K562 (cell line): ENCODE measurements at regions not wholly inside any gene's neighbourhood (a gene's known extent, or its start where the extent isn't known, plus 50 kb on each side); places are given as distances from the start of the nearest gene placed in this dataset.

ENCODE experiments used
- ATAC-seq: fragments of 200-7000 bp; cut with Tn5 transposase; 3 replicates; pipeline ENCODE4 v1.9.1; 2020; ENCODE audit warnings: moderate library complexity
- BruUV-seq: library from RNA; stranded (reverse); fragments of 400-500 nt; replicated peaks from 2 replicates; lab custom pipeline; 2021; lab: Mats Ljungman, UMichigan
- CTCF ChIA-PET: fragments of 300-600 bp; formaldehyde crosslinking; extraction: SDS; loops from one replicate; lab custom pipeline; 2021; ENCODE audit warnings: low intra/inter-chr PET ratio; lab: Yijun Ruan, JAX
- POLR2A ChIA-PET: fragments of 300-600, 350-650 bp; sonication (Branson Sonifier 250); formaldehyde crosslinking; extraction: SDS; loops from one replicate; lab custom pipeline; 2021; ENCODE audit warnings: antibody characterized with exemption, inconsistent platforms; lab: Yijun Ruan, JAX
- DNase-seq, 4 experiments: peaks; one replicate each; pipeline versions ENCODE4 v3.0.0 to v3.0.0-alpha.2; 2011 to 2018; ENCODE audit warnings: low spot score in 3 of 4, mixed read lengths in 3 of 4; ENCODE audit errors: extremely low read depth in 1 of 4
- FAIRE-seq: peaks from 2 replicates; lab custom pipeline; 2011; peaks lifted over from hg19 to GRCh38; lab: Jason Lieb, UNC
- H2AFZ ChIP-seq: 2 replicates; pipeline ENCODE4 v1.6.0; 2011; ENCODE audit warnings: low read depth, low read length, control low read depth, inconsistent platforms
- H3K27ac ChIP-seq: fragments of 200-600 bp; 3 replicates; pipeline ENCODE4 v1.8.0; 2011; ENCODE audit warnings: low read depth, mild to moderate bottlenecking, control low read depth, inconsistent platforms, low read length, moderate library complexity, mixed read lengths; ENCODE audit errors: extremely low read depth
- H3K27me3 ChIP-seq, 2 experiments: fragments of 300-600 bp in 1 of 2; 2 replicates in 1 of 2; 3 replicates in 1 of 2; pipeline versions ENCODE4 v1.6.0 to v1.8.0; 2011; ENCODE audit warnings: inconsistent platforms in 2 of 2, low read length in 2 of 2, mild to moderate bottlenecking in 1 of 2, mixed read lengths in 1 of 2, moderate library complexity in 1 of 2; ENCODE audit not compliant: control insufficient read depth in 2 of 2, insufficient read depth in 2 of 2
- H3K36me3 ChIP-seq: fragments of 300-600 bp; 3 replicates; pipeline ENCODE4 v1.8.0; 2011; ENCODE audit warnings: mild to moderate bottlenecking, low read length, inconsistent platforms; ENCODE audit not compliant: control insufficient read depth, insufficient read depth
- H3K4me1 ChIP-seq, 2 experiments: fragments of 200-600 bp in 1 of 2; replicated peaks in 1 of 2; 2 replicates in 1 of 2; 3 replicates in 1 of 2; pipeline versions ENCODE4 v1.5.1 to v1.8.0; 2011; ENCODE audit warnings: inconsistent platforms in 2 of 2, low read length in 2 of 2, mild to moderate bottlenecking in 1 of 2, mixed read lengths in 1 of 2, moderate library complexity in 1 of 2; ENCODE audit not compliant: control insufficient read depth in 2 of 2, insufficient read depth in 2 of 2
- H3K4me2 ChIP-seq: 2 replicates; pipeline ENCODE4 v1.6.1; 2011; ENCODE audit warnings: low read length, control low read depth, inconsistent platforms, mixed read lengths; ENCODE audit not compliant: insufficient read depth
- H3K4me3 ChIP-seq: fragments of 200-600 bp; sonication (generic), shearing (Covaris generic); 2 replicates; pipeline ENCODE4 v1.5.1; 2016; ENCODE audit warnings: control low read depth, inconsistent platforms
- H3K79me2 ChIP-seq: fragments of 200-600 bp; 3 replicates; pipeline ENCODE4 v1.8.0; 2011; ENCODE audit warnings: low read length, inconsistent platforms; ENCODE audit not compliant: control insufficient read depth, insufficient read depth
- H3K9ac ChIP-seq, 2 experiments: 2 replicates each; pipeline versions ENCODE4 v1.6.0 to v1.6.1; 2011; ENCODE audit warnings: low read depth in 2 of 2, low read length in 2 of 2, control low read depth in 1 of 2, inconsistent platforms in 1 of 2, mild to moderate bottlenecking in 1 of 2, mixed read lengths in 1 of 2; ENCODE audit not compliant: insufficient read depth in 1 of 2
- H3K9me1 ChIP-seq: one replicate; pipeline ENCODE4 v1.6.0; 2011; ENCODE audit warnings: inconsistent platforms, mild to moderate bottlenecking, low read length, moderate library complexity; ENCODE audit not compliant: control insufficient read depth, insufficient read depth
- H3K9me3 ChIP-seq: replicated peaks from 2 replicates; pipeline ENCODE4 v1.5.1; 2011; ENCODE audit warnings: low read depth, low read length, inconsistent platforms; ENCODE audit not compliant: control insufficient read depth, insufficient read depth
- H4K20me1 ChIP-seq: replicated peaks from 2 replicates; pipeline ENCODE4 v1.6.1; 2011; ENCODE audit warnings: low read length, inconsistent platforms, mixed read lengths; ENCODE audit not compliant: control insufficient read depth, insufficient read depth
- HNRNPH1 ChIP-seq: fragments of 200-400 bp; formaldehyde crosslinking; optimal IDR thresholded peaks from 2 replicates; pipeline ENCODE3; 2017; ENCODE audit warnings: low read depth, mild to moderate bottlenecking, low read length, moderate library complexity
- MXI1 ChIP-seq: IDR thresholded peaks from 2 replicates; pipeline ENCODE4 v1.6.1; 2011; ENCODE audit warnings: low read depth, mild to moderate bottlenecking, improper control_type of control experiment, low read length
- PTBP1 ChIP-seq: fragments of 200-400 bp; formaldehyde crosslinking; IDR thresholded peaks from 2 replicates; pipeline ENCODE4 v1.6.1; 2017; ENCODE audit warnings: low read depth, low read length
- ZNF134 ChIP-seq: fragments of 250-450 bp; sonication (Bioruptor Pico); conservative IDR thresholded peaks from 2 replicates; pipeline ENCODE4 v1.4.0; 2020
- ZNF695 ChIP-seq: fragments of 450-650 bp; formaldehyde crosslinking; IDR thresholded peaks from 2 replicates; pipeline ENCODE4 v1.4.0; 2020; ENCODE audit warnings: mild to moderate bottlenecking, moderate library complexity
- WGBS: fragments of 100-300 bp; shearing (Covaris generic); methylation state at CpG from one replicate; pipeline ENCODE4 v1.1.6; 2016; ENCODE audit warnings: low coverage, mixed read lengths; ENCODE audit not compliant: insufficient coverage; ENCODE audit errors: missing lambda C conversion rate; 5-methylcytosine and 5-hydroxymethylcytosine counted together
- in situ Hi-C: fragments of 300-500 bp; cut with MboI; formaldehyde crosslinking; loops from 4 replicates; pipeline ENCODE4 v1.15.0; 2018; ENCODE audit warnings: inconsistent platforms, mixed read lengths
- intact Hi-C: fragments of 100-400 bp; cut with micrococcal nuclease; formaldehyde crosslinking; loops from 2 replicates; pipeline ENCODE4 v1.14.2; 2022
- TF ChIP-seq, protein P1 (sequence below): conservative IDR thresholded peaks from 2 replicates; pipeline ENCODE4 v1.6.1; 2011; ENCODE audit warnings: low read depth, mild to moderate bottlenecking, low read length; ENCODE audit not compliant: control insufficient read depth
- TF ChIP-seq, protein P2 (sequence below): sonication (generic); formaldehyde crosslinking; IDR thresholded peaks from 2 replicates; pipeline ENCODE4 v1.5.0; 2020; ENCODE audit warnings: missing genetic modification reagents

DNA sequence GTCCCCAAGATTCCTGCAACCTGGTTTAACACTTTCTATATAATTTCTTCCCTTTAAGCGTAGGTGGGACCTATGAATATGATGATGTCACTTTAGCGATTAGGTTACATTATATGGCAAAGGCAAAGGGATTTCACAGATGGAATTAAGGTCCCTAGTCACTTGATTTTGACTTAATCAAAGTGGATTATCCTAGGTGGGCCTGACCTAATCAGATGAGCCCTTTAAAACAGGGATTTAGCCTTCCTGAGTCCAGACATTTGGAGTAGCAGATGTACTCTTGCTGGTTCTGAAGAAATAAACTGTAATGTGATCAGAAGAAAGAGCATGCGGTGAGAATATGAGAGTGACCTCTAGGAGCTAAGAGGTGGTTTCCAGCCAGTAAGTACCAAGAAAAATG lies 67.8 kb upstream of the LIN7C start:
- Histone ChIP-seq H3K9me1 (no peaks in the 10 kb centered on the region), H3K27me3 (no peaks in the 10 kb centered on the region), H3K4me3 (no peak overlapping the region), H3K4me1 (no peaks in the 10 kb centered on the region), H3K79me2 (no peaks in the 10 kb centered on the region), H4K20me1 (no peaks in the 10 kb centered on the region), H3K36me3 (no peaks in the 10 kb centered on the region), H3K9me3 (no peaks in the 10 kb centered on the region), H3K9ac (no peak overlapping the region), H2AFZ (no peak overlapping the region), H3K27ac (no peak overlapping the region), H3K4me2 (no peak overlapping the region)
- FAIRE-seq (no peak), ATAC-seq (no peak), DNase-seq (no peak)
- CTCF ChIA-PET, result no interaction called here
- POLR2A ChIA-PET, result no interaction called here
- TF ChIP-seq ZNF134 (CRISPR knock-in tag) (peak; percentile 79), ZNF695 (CRISPR knock-in tag) (no peak), MXI1 (no peak), HNRNPH1 (no peak), PTBP1 (no peak)
- TF ChIP-seq, protein P1, sequence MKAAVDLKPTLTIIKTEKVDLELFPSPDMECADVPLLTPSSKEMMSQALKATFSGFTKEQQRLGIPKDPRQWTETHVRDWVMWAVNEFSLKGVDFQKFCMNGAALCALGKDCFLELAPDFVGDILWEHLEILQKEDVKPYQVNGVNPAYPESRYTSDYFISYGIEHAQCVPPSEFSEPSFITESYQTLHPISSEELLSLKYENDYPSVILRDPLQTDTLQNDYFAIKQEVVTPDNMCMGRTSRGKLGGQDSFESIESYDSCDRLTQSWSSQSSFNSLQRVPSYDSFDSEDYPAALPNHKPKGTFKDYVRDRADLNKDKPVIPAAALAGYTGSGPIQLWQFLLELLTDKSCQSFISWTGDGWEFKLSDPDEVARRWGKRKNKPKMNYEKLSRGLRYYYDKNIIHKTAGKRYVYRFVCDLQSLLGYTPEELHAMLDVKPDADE, result no peak
- TF ChIP-seq, protein P2, sequence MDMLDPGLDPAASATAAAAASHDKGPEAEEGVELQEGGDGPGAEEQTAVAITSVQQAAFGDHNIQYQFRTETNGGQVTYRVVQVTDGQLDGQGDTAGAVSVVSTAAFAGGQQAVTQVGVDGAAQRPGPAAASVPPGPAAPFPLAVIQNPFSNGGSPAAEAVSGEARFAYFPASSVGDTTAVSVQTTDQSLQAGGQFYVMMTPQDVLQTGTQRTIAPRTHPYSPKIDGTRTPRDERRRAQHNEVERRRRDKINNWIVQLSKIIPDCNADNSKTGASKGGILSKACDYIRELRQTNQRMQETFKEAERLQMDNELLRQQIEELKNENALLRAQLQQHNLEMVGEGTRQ (CRISPR knock-in tag), result no peak
- no TSS peak for BruUV-seq
- WGBS, result 10% methylated on average over 3 of the region's 3 CpGs
- in situ Hi-C loops, result no loop called here
- intact Hi-C loops, result no loop called here
